GM23338 (cell line): ENCODE measurements at regions not wholly inside any gene's neighbourhood (a gene's known extent, or its start where the extent isn't known, plus 50 kb on each side); places are given as distances from the start of the nearest gene placed in this dataset.

Experiments used
- ATAC-seq: fragments of 200-7000 bp; cut with Tn5 transposase; 3 replicates; pipeline ENCODE4 v1.9.1; 2020
- DNase-seq: peaks from one replicate; pipeline ENCODE4 v3.0.0-alpha.2; 2015; ENCODE audit warnings: low spot score
- H2AFZ ChIP-seq: fragments of 200-600 bp; sonication (generic); 2 replicates; pipeline ENCODE4 v1.8.0; 2016; ENCODE audit warnings: antibody characterized with exemption, mild to moderate bottlenecking, moderate library complexity
- H3F3A ChIP-seq: fragments of 200-600 bp; sonication (generic); replicated peaks from 2 replicates; pipeline ENCODE4 v1.8.0; 2017; ENCODE audit warnings: antibody characterized with exemption, mixed run types, low read depth
- H3K27ac ChIP-seq: fragments of 200-600 bp; sonication (generic); 2 replicates; pipeline ENCODE4 v1.6.1; 2016; ENCODE audit warnings: low read depth
- H3K27me3 ChIP-seq: fragments of 200-600 bp; sonication (generic); 2 replicates; pipeline ENCODE4 v1.8.0; 2016; ENCODE audit warnings: mild to moderate bottlenecking, mixed run types, moderate library complexity; ENCODE audit not compliant: insufficient read depth
- H3K36me3 ChIP-seq: fragments of 200-600 bp; sonication (generic); 2 replicates; pipeline ENCODE4 v1.8.0; 2016; ENCODE audit warnings: mild to moderate bottlenecking; ENCODE audit not compliant: insufficient read depth
- H3K4me1 ChIP-seq: fragments of 200-600 bp; sonication (generic); 2 replicates; pipeline ENCODE4 v1.8.0; 2016; ENCODE audit warnings: mild to moderate bottlenecking, moderate library complexity; ENCODE audit not compliant: insufficient read depth
- H3K4me2 ChIP-seq: fragments of 200-600 bp; sonication (generic); 2 replicates; pipeline ENCODE4 v1.7.1; 2017; ENCODE audit warnings: mixed run types
- H3K4me3 ChIP-seq: fragments of 200-600 bp; sonication (generic); 2 replicates; pipeline ENCODE4 v1.6.1; 2016; ENCODE audit warnings: mixed run types
- H3K79me2 ChIP-seq: fragments of 200-600 bp; sonication (generic); replicated peaks from 2 replicates; pipeline ENCODE4 v1.8.0; 2017; ENCODE audit warnings: mild to moderate bottlenecking; ENCODE audit not compliant: insufficient read depth
- H3K9me2 ChIP-seq: fragments of 200-600 bp; sonication (generic); 2 replicates; pipeline ENCODE4 v1.8.0; 2017; ENCODE audit not compliant: insufficient read depth
- H4K20me1 ChIP-seq: fragments of 200-600 bp; sonication (generic); replicated peaks from 2 replicates; pipeline ENCODE4 v1.8.0; 2017; ENCODE audit warnings: mild to moderate bottlenecking; ENCODE audit not compliant: insufficient read depth
- H3K27ac Mint-ChIP-seq: 2 replicates; pipeline ENCODE4 v1.8.0; 2020; ENCODE audit warnings: inconsistent platforms, mild to moderate bottlenecking, moderate library complexity, mixed read lengths
- H3K27me3 Mint-ChIP-seq: 3 replicates; pipeline ENCODE4 v1.8.0; 2022; ENCODE audit warnings: low read depth, mild to moderate bottlenecking, moderate library complexity, mixed read lengths, inconsistent platforms; ENCODE audit not compliant: insufficient read depth, poor library complexity
- H3K36me3 Mint-ChIP-seq: 3 replicates; pipeline ENCODE4 v1.8.0; 2021; ENCODE audit warnings: low read depth, mild to moderate bottlenecking, inconsistent platforms, moderate library complexity, mixed read lengths
- H3K4me1 Mint-ChIP-seq: 3 replicates; pipeline ENCODE4 v1.8.0; 2020; ENCODE audit warnings: mild to moderate bottlenecking, inconsistent platforms, mixed read lengths
- H3K4me3 Mint-ChIP-seq: 3 replicates; pipeline ENCODE4 v1.8.0; 2021; ENCODE audit warnings: moderate library complexity, mild to moderate bottlenecking, inconsistent platforms, mixed read lengths
- H3K9me3 Mint-ChIP-seq: 3 replicates; pipeline ENCODE4 v1.8.0; 2020; ENCODE audit warnings: moderate library complexity, mild to moderate bottlenecking, inconsistent platforms, mixed read lengths
- CREB1 ChIP-seq: fragments of 250-450 bp; sonication (Bioruptor Pico); IDR thresholded peaks from 2 replicates; pipeline ENCODE4 v1.5.0; 2020; ENCODE audit warnings: low read depth, mild to moderate bottlenecking, moderate library complexity
- ETS1 ChIP-seq: IDR thresholded peaks from 2 replicates; pipeline ENCODE4 v1.6.1; 2016; ENCODE audit warnings: antibody characterized with exemption
- EZH2 ChIP-seq: fragments of 200-600 bp; sonication (generic); IDR thresholded peaks from one replicate; pipeline ENCODE4 v1.8.0; 2017; ENCODE audit warnings: antibody characterized with exemption, mild to moderate bottlenecking, low read depth; ENCODE audit not compliant: unreplicated experiment
- JUNB ChIP-seq: IDR thresholded peaks from one replicate; pipeline ENCODE4 v1.6.1; 2016; ENCODE audit warnings: antibody characterized with exemption; ENCODE audit not compliant: unreplicated experiment
- NANOG ChIP-seq: IDR thresholded peaks from 2 replicates; pipeline ENCODE4 v1.6.1; 2016; ENCODE audit warnings: antibody characterized with exemption, borderline replicate concordance
- ZNF114 ChIP-seq: fragments of 250-450 bp; sonication (Bioruptor Pico); IDR thresholded peaks from 2 replicates; pipeline ENCODE4 v1.5.0; 2020; ENCODE audit warnings: mild to moderate bottlenecking, moderate library complexity
- ZNF331 ChIP-seq: fragments of 250-450 bp; sonication (Bioruptor Pico); IDR thresholded peaks from 2 replicates; pipeline ENCODE4 v1.5.0; 2020; ENCODE audit warnings: low read depth, mild to moderate bottlenecking, moderate library complexity
- ZNF462 ChIP-seq: fragments of 250-450 bp; sonication (Bioruptor Pico); IDR thresholded peaks from 2 replicates; pipeline ENCODE4 v1.5.0; 2020; ENCODE audit warnings: mild to moderate bottlenecking, moderate library complexity
- TF ChIP-seq, protein P1 (sequence below), 2 experiments: fragments of 200-600 bp in 1 of 2; sonication (generic) in 1 of 2; conservative IDR thresholded peaks; 2 replicates each; pipeline versions ENCODE4 v1.5.1 to v1.6.1; 2016 to 2017; ENCODE audit warnings: antibody characterized with exemption in 2 of 2, low read depth in 2 of 2, mild to moderate bottlenecking in 2 of 2, moderate library complexity in 1 of 2

DNA sequence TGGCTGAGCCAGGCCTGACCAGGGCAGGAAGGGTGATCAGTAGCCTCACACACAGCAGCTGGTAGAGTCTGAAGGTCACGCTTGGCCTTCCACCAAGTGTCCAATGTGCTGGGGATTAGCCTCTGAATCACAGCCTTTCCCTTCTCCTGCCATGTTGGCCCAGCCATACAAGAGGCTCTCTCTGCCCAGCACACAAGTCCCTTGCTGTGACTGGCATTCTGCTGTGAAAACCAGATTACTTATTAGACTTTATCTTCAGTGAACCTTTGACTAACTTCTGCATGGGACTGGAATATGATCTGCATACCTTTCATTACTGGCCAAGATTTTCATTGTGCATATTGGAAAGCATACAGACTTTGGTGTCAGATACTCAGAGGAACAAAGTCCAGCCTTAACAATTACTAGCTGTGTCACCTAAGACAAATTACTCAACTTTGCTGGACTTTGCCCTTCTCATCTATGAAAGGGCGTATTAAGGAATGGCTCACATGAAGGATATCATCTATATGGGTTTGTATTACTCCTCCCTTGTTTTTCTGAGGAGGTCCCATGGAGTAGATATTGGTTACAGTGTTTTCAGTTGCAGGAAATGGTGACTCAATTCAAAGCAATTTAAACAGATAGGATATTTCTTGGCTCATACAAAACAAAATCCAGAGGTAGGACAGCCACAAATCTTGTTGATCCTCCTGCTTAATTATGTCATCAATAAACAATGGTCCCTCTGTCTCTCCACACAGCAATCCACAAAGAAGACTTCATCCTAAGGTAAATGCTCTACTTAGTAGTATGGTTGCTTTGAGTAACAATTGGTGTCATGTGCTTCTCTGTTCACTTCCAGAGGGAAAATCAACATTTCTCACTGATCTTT lies 99.6 kb downstream of the DYRK2 start (continued):
- TF ChIP-seq ZNF114 (CRISPR knock-in tag), result no peak

- H2AFZ ChIP-seq, result no peak overlapping the region
- Mint-ChIP-seq H3K27me3 (no peaks in the 10 kb centered on the region), H3K36me3 (no peaks in the 10 kb centered on the region), H3K4me1 (no peaks in the 10 kb centered on the region), H3K27ac (no peak overlapping the region), H3K4me3 (no peak overlapping the region), H3K9me3 (peaks cover 6% of the 10 kb centered on the region; the same call in 2 of the 3 replicates)
- H3K9me2 ChIP-seq, result peaks cover 9% of the 10 kb centered on the region
- no peak overlapping the region for H3K27ac ChIP-seq
- DNase-seq, result no peak
- H3K4me3 ChIP-seq, result no peak overlapping the region
- no peaks in the 10 kb centered on the region; the same call in 1 of the 2 replicates for H3K36me3 ChIP-seq
- no peaks in the 10 kb centered on the region for H4K20me1 ChIP-seq
- H3K27me3 ChIP-seq, result no peaks in the 10 kb centered on the region
- no peak overlapping the region for H3K4me2 ChIP-seq
- H3K4me1 ChIP-seq, result peaks cover under 1% of the 10 kb centered on the region; the same call in 1 of the 2 replicates
- TF ChIP-seq JUNB (no peak), ZNF331 (CRISPR knock-in tag) (no peak)
- H3F3A ChIP-seq, result no peaks in the 10 kb centered on the region
- no peaks in the 10 kb centered on the region for H3K79me2 ChIP-seq
- no peak for ATAC-seq
Measured at GRCh38 chr12:67748743-67749040, 100.1 kb downstream of the DYRK2 start.

GRCh38 chr12:67750513-67751183 lies 102.1 kb downstream of the DYRK2 start:
- H4K20me1 ChIP-seq, result no peaks in the 10 kb centered on the region
- no peak overlapping the region for H3K4me3 Mint-ChIP-seq
- ATAC-seq, result no peak
- H3K4me2 ChIP-seq, result no peak overlapping the region
- no peaks in the 10 kb centered on the region for H3K79me2 ChIP-seq
- no peak for DNase-seq
- H3K27ac Mint-ChIP-seq, result no peak overlapping the region
- H3K9me2 ChIP-seq, result peaks cover 4% of the 10 kb centered on the region; the same call in 1 of the 2 replicates
- no peaks in the 10 kb centered on the region for H3K27me3 ChIP-seq
- no peaks in the 10 kb centered on the region; the same call in 1 of the 2 replicates for H3K36me3 ChIP-seq
- no peak overlapping the region for H3K27ac ChIP-seq
- no peak overlapping the region for H3K4me3 ChIP-seq
- peaks cover 4% of the 10 kb centered on the region; the same call in 1 of the 2 replicates for H3K4me1 ChIP-seq
- H3K9me3 Mint-ChIP-seq, result peaks cover 5% of the 10 kb centered on the region; the same call in 2 of the 3 replicates
- no peaks in the 10 kb centered on the region for H3F3A ChIP-seq
- peaks cover 3% of the 10 kb centered on the region for H3K27me3 Mint-ChIP-seq
- H3K4me1 Mint-ChIP-seq, result peaks cover 2% of the 10 kb centered on the region; the same call in 1 of the 3 replicates
- no peaks in the 10 kb centered on the region for H3K36me3 Mint-ChIP-seq
- H2AFZ ChIP-seq, result peak overlapping the region; percentile 2; the same call in 1 of the 2 replicates
- TF ChIP-seq EZH2 (no peak), ZNF462 (no peak), ETS1 (no peak), ZNF114 (CRISPR knock-in tag) (no peak), NANOG (no peak), CREB1 (CRISPR knock-in tag) (no peak), ZNF331 (CRISPR knock-in tag) (no peak)
- TF ChIP-seq, protein P1, sequence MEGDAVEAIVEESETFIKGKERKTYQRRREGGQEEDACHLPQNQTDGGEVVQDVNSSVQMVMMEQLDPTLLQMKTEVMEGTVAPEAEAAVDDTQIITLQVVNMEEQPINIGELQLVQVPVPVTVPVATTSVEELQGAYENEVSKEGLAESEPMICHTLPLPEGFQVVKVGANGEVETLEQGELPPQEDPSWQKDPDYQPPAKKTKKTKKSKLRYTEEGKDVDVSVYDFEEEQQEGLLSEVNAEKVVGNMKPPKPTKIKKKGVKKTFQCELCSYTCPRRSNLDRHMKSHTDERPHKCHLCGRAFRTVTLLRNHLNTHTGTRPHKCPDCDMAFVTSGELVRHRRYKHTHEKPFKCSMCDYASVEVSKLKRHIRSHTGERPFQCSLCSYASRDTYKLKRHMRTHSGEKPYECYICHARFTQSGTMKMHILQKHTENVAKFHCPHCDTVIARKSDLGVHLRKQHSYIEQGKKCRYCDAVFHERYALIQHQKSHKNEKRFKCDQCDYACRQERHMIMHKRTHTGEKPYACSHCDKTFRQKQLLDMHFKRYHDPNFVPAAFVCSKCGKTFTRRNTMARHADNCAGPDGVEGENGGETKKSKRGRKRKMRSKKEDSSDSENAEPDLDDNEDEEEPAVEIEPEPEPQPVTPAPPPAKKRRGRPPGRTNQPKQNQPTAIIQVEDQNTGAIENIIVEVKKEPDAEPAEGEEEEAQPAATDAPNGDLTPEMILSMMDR (conservative IDR thresholded peaks at IDR 0.05; ENCODE audit: low read depth in 2 of 2), result no peak
